ENCODE measurements at regions not wholly inside any gene's neighbourhood (a gene's known extent, or its start where the extent isn't known, plus 50 kb on each side); places are given as distances from the start of the nearest gene placed in this dataset.

DNA sequence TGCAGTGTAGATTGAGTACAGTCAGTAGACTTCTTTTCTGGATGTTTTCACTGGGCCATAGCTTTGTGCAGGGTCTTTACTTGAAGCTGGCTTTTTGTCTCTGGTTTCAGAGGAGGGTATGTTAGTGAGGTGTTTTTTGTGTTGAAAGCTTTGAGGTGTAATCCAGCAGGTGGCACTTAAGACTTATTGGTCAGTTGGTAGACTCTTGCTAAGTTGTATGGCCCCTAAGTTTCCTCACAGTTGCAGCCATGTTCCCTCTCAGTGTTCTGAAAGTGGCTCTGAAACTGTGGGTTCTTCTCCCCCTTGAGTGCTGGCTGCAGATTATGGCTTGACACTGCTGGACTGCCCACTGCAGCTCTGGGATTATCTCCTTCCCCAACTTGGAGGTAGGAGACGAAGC is 55.7 kb upstream of the SLC44A1 start:
- intact Hi-C loops (cut with micrococcal nuclease) = no loop called here

GRCh38 chr9:105191508-105192121 is 52.8 kb upstream of the SLC44A1 start:
- intact Hi-C loops (cut with micrococcal nuclease) = no loop called here

DNA sequence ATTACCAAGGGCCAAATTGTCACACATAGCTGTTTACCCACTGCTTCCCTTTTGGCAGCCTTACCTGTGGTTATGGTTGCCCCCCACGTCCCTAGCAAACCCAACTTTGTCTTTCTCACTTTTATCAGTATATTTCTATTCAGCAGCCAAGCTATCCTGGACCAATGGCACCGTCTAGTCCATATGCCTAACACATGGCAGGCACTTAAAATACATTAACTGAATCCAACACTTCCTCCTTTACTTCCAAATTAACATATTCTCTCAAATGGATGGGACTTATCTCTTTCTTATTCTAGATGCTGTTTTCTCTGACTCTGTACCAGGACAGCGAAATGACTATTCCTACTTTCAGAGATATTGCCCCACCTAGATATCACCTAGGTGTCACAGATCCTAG is 50.9 kb upstream of the SLC44A1 start:
- intact Hi-C loops (cut with micrococcal nuclease) = no loop called here

- intact Hi-C loops (cut with micrococcal nuclease) = no loop called here
Observed at GRCh38 chr9:105194234-105194633, 50.2 kb upstream of the SLC44A1 start.
